GM19023 (cell line): ENCODE measurements at regions not wholly inside any gene's neighbourhood (a gene's known extent, or its start where the extent isn't known, plus 50 kb on each side); places are given as distances from the start of the nearest gene placed in this dataset.

Experiments used
- ATAC-seq: cut with Tn5 transposase; IDR thresholded peaks from one replicate; pipeline ENCODE4 v1.9.1; 2021; ENCODE audit warnings: mild to moderate bottlenecking, moderate library complexity; ENCODE audit not compliant: unreplicated experiment

DNA sequence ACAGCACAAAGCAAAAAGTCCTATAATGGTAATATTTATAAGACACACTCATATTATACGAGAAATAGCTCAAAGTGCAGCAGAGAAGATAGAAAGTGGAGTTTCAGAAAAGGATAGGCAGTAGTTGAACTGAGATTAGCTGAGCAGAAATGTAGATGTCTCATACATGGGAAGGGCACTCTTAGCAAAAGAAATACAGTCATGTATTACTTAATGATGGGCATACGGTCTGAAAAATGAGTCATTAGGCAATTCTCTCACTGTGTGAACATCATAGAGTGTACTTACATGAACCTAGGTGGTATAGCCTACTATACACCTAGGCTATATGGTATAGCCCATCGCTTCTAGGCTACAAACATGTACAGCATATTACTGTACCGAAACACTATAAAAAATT lies 671.3 kb downstream of the RPS29 start:
- no peak for ATAC-seq

- no peak for ATAC-seq
Measured at GRCh38 chr14:48914382-48914781, 671.8 kb downstream of the RPS29 start.

GRCh38 chr14:48900565-48900964 lies 685.6 kb downstream of the RPS29 start:
- no peak for ATAC-seq

DNA sequence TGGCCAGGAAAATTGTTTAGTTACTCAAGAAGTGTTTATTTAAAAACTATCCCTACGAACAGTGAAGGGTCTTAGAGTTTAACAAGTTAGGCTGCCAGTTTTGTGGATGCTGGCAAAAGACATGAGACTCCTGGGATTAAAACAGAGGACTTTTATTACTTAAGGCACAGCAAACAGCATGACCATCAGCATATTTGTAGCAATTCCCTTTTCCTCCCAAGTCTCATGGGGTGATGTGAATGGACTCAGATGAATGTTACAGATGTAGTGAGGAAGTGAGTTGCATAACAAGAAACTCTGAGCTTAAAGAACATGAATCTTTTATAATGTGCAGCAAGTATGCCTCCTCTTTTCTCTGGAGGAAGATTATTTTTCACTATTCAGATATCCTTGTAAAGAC lies 695.8 kb downstream of the RPS29 start:
- ATAC-seq, result no peak

DNA sequence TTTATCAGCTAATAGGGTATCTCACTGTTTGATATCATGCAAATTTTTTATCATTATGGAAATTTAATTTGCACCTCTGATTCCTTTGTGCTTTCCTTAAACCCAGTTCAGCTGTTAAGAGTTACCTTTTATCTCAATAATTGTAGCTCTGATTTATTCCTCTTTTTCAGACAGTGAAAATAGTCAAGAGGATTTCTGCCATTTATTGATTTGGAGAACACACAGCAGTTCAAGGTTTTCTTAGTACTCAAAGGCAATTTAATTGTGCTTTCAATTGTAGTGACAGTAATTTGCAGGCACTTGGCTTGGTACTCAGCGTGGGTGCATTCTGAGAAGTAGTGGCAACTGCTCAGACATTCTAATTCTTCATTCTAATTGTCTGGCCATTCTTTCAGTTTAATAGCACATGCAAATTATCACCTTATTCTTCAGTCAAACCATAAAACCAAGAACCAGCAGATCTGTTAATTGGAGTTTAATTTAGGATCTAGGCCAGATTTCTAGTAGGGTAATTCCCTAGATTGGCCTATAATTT lies 709.3 kb downstream of the RPS29 start:
- no peak for ATAC-seq

DNA sequence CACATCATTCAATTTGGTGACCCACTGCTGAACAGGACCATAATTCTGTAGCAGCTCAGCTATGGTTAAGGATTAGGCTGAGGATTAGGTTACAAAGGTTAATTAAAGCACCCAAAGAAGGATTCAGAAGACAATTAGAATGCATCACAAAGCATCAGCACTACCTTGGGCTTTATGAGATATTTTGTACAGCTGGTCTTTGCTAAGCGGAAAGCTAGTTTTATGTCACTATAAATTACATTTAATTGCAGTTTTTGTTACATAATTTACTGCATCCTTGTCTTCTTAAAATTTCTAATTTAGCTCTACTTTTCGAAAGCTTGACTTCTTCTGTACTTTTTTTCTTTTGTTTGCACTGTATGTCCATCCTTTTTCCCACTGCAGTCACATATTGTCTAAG lies 711.5 kb downstream of the RPS29 start:
- no peak for ATAC-seq

GRCh38 chr14:48857366-48857765 lies 728.8 kb downstream of the RPS29 start:
- ATAC-seq, result no peak

DNA sequence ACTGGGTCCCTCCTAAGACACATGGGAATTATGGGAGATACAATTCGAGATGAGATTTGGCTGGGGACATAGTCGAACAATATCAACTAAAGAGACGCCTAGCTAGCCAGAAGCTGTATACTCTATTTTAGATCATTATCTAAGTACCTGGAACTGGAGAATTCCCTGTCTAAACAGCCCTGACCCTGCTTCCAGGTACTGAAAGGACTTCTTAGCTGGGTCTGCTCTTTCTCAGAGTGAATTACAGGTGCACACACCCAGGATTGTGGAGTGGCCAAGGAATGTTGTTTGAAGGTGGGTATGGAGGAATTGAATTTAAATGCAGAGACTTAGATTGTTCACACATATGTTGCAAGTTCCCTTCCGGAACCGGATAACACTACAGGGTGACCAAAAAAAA lies 733.0 kb downstream of the RPS29 start:
- no peak for ATAC-seq

- no peak for ATAC-seq
Measured at GRCh38 chr14:48849741-48850322, 736.3 kb downstream of the RPS29 start.

DNA sequence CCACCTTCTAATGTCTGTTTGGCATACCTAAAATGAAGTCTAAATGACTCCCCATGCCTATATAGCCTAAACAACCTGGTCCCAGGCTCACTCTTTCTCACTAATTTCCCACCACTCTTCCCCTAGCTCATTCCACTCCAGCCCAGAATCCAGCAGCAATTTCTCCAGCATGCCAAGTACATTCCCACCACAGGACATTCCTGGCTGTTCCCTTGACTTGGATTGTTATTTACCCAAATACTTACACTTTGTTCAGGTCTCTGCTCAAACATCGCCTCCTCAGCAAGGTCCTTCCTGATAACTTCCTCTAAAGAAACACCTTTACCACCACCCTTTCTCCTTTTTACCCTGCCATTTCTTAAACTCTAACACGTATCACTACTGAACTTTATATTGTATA lies 743.4 kb downstream of the RPS29 start:
- ATAC-seq, result no peak

- no peak for ATAC-seq
Measured at GRCh38 chr14:48826058-48826457, 760.1 kb downstream of the RPS29 start.

GRCh38 chr14:48814562-48814961 lies 771.6 kb downstream of the RPS29 start:
- ATAC-seq, result no peak

DNA sequence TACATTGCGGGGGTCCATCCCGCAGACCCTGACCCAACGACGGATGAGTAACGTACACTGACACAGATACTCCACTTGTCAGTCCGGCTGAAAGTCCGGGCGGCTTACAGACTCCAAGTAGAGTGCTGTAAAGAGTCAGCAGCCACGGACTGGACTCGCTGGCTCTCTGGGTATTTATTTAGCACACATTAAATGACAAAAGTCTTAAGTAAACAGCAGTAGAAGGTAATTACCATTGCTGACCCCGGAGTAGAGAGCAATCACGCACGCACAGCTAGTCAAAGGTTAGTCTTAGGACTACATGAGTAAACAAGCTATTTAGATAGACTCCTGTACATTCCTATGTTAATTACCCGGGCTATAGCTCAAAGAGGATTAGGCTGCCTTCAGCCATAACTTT lies 780.9 kb downstream of the RPS29 start:
- ATAC-seq, result no peak

- ATAC-seq, result no peak
Measured at GRCh38 chr14:48792376-48793024, 793.7 kb downstream of the RPS29 start.

DNA sequence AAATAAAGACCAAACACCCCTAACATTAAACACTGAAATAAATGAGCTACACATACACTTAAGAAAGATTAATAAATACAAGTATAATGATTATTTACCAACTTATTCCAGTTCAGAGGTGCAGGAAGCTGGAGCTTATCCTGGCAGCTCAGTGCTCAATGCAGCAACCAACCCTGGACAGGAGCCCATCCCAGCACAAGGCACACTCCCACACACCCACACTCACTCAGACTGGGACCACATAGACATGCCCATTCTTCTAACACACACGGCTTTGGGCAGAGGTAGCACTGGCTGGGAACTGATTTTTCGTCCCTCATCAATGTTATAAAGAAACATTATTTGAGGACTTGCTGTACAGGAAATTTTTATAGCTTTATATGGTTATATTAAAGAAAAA lies 797.4 kb downstream of the RPS29 start:
- no peak for ATAC-seq

GRCh38 chr14:48786498-48786897 lies 799.7 kb downstream of the RPS29 start:
- ATAC-seq, result no peak

DNA sequence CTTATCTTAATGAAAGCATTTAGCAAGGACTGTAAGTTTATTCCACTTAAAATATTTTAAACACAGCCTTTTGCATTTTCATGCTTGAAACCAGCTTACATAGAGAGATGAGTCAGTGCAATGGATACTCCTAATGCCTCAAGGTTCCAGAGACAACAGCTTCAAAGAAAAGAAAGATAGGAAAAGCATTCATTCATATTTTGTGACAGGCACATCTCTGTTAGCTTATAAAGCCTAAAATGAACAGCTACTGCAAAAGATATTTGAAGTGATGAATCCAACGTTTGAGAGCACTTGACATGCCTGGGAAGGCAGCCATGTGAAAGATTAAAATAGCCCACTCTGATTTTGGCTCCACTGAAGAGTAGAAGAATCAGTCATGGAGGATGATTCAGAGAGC lies 814.5 kb downstream of the RPS29 start:
- ATAC-seq, result no peak

GRCh38 chr14:48751293-48751692 lies 834.9 kb downstream of the RPS29 start:
- no peak for ATAC-seq

DNA sequence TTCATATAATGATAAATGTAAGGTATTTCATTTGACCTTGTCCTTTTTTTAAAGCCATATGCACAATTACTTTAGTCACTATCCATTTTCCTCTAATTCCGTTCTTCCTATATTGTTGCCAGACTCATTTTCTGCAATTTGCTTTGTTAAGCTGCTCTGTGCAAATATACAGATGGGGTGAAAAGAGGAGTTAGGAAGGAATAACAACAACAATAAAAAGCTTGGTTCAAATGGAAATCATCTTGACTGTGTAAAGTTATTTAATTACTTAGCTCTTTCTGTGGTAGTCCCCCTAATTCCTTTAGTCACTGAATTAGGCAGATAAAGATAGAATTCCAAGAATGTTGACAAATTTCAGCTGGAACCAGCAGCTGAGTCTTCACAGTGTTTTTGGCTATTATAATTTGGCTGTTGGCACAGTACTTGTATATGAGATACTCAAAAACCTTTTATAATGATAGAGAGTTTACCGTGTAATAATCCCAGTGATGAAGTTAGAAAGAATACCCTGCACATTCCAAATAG lies 838.0 kb downstream of the RPS29 start:
- ATAC-seq, result no peak

DNA sequence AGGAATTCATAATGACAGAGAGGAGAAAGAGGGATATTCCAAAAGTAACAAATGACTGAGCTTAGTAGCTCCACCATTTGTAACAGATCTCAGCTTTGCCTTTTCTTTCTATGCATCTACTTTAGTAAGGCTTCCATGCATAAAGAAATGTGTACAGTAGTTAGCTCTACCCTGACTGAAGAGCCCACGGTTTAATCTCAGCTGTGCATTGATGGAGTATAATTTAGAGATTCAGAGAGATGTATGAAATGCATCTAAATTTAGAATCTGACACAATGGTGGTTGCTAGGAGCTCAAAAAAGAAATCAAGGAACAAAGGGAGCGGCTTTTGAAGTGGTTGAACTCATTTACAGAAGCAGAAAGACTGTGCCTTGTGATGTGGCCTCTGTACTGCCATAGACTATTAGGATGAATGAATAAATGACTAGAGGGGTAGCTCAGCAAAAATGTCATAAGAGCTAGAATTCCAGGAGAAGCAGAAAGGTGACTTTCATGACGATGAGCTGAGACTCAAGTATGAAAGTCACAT lies 838.6 kb downstream of the RPS29 start:
- no peak for ATAC-seq

DNA sequence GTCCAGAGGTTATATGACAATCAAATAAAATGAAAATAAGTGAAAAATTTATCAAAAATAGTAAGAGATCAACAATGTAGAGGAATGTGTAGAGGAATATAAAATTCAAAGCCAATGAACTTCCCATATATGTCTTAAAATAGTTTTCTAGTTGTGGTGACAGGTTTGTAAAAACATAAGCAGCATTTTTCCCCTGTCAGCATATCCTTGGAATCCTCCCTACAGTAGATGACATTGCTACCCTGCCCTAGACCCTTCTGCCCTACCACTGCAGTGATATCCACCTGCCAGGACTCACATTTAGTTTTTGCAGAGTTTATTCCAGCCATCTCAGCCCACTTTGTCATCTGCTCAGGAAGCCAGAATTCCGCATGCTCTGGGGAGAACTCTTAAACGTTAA lies 842.0 kb downstream of the RPS29 start:
- ATAC-seq, result no peak

DNA sequence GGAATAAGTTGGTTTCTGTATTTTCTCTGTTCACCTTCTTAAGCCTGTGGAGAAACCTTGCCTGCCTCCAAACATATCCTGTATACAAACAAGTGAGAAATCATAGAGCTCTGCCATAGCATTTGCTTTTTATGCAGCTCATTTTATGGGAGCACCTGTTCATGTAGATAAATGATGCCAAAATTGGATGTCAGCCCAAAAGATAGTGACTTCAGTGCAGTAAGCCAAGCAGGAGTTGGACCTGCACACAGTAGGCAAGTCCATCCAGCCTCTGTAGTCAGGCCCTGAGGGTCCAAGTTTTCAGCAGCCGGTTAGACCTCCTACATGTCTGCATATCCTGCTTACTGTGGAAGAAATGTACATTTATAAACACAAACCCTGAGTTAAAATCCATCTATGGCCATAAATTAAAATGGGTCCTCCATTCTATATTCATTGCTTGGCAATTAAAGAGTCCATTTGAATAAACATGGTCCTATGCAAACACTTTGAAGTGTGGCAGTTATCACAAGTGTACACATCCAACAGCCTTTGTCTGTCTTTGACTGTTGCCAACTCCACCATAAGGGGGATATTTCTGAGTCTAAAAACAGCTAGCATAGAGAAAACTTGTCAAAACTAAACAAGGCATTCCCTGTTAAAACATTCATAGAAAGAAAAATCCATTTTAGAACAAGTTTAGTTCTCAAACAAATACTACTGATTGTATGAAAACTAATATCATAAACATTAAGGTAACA lies 847.8 kb downstream of the RPS29 start:
- ATAC-seq, result no peak
